SK-N-SH (cell line): ENCODE measurements at regions not wholly inside any gene's neighbourhood (a gene's known extent, or its start where the extent isn't known, plus 50 kb on each side); places are given as distances from the start of the nearest gene placed in this dataset.

Source experiments
- CTCF ChIA-PET: fragments of 300-600, 350-600 bp; formaldehyde crosslinking; extraction: SDS; loops from one replicate; lab custom pipeline; 2021; lab: Yijun Ruan, JAX
- POLR2A ChIA-PET: fragments of 350-600 bp; sonication (Branson Sonifier 250); formaldehyde crosslinking; extraction: SDS; loops from one replicate; lab custom pipeline; 2020; ENCODE audit warnings: antibody characterized with exemption, inconsistent platforms; lab: Yijun Ruan, JAX
- DNase-seq: peaks from one replicate; pipeline ENCODE4 v3.0.0; 2012
- H2AFZ ChIP-seq: fragments of 200-600 bp; sonication (generic); 2 replicates; pipeline ENCODE4 v1.8.1; 2016; ENCODE audit warnings: antibody characterized with exemption, mild to moderate bottlenecking, low read depth
- H3F3A ChIP-seq: fragments of 200-600 bp; sonication (generic); replicated peaks from 2 replicates; pipeline ENCODE3; 2016; ENCODE audit warnings: antibody characterized with exemption, mild to moderate bottlenecking; ENCODE audit not compliant: insufficient read depth
- H3K27ac ChIP-seq, 2 experiments: fragments of 200-500 bp in 1 of 2; fragments of 200-600 bp in 1 of 2; sonication (Bioruptor generic) in 1 of 2; sonication (generic), shearing (Covaris generic) in 1 of 2; 2 replicates each; pipeline versions ENCODE4 v1.5.1 to v1.6.1; 2014 to 2016; ENCODE audit warnings: low read depth in 2 of 2, inconsistent platforms in 1 of 2, low read length in 1 of 2, mild to moderate bottlenecking in 1 of 2, mixed read lengths in 1 of 2
- H3K27me3 ChIP-seq: fragments of 200-600 bp; sonication (generic), shearing (Covaris generic); 2 replicates; pipeline ENCODE4 v1.6.1; 2016; ENCODE audit warnings: mixed run types; ENCODE audit not compliant: insufficient read depth
- H3K36me3 ChIP-seq, 2 experiments: fragments of 200-500 bp in 1 of 2; fragments of 200-600 bp in 1 of 2; sonication (Bioruptor generic) in 1 of 2; sonication (generic) in 1 of 2; replicated peaks in 1 of 2; 2 replicates each; pipeline versions ENCODE3 to v1.5.1; 2014 to 2016; ENCODE audit warnings: low read length in 1 of 2, mild to moderate bottlenecking in 1 of 2; ENCODE audit not compliant: insufficient read depth in 2 of 2, control insufficient read depth in 1 of 2
- H3K4me1 ChIP-seq, 2 experiments: fragments of 200-500 bp in 1 of 2; fragments of 200-600 bp in 1 of 2; sonication (Bioruptor generic) in 1 of 2; sonication (generic), shearing (Covaris generic) in 1 of 2; 2 replicates each; pipeline versions ENCODE4 v1.5.1 to v1.6.1; 2014 to 2016; ENCODE audit warnings: low read depth in 1 of 2, low read length in 1 of 2, mixed run types in 1 of 2; ENCODE audit not compliant: insufficient read depth in 2 of 2, control insufficient read depth in 1 of 2
- H3K4me2 ChIP-seq: fragments of 200-600 bp; sonication (generic), shearing (Covaris generic); 2 replicates; pipeline ENCODE4 v1.6.1; 2017; ENCODE audit warnings: mixed run types
- H3K4me3 ChIP-seq, 2 experiments: fragments of 200-500 bp in 1 of 2; fragments of 200-600 bp in 1 of 2; sonication (Bioruptor generic) in 1 of 2; sonication (generic), shearing (Covaris generic) in 1 of 2; 2 replicates each; pipeline versions ENCODE4 v1.5.1 to v1.8.1; 2014 to 2016; ENCODE audit warnings: low read depth in 2 of 2, inconsistent platforms in 1 of 2, low read length in 1 of 2, mild to moderate bottlenecking in 1 of 2, mixed read lengths in 1 of 2, moderate library complexity in 1 of 2
- H3K79me2 ChIP-seq: fragments of 200-600 bp; sonication (generic); 2 replicates; pipeline ENCODE4 v1.8.1; 2017; ENCODE audit warnings: mild to moderate bottlenecking; ENCODE audit not compliant: insufficient read depth
- H3K9ac ChIP-seq: fragments of 200-600 bp; sonication (generic); 2 replicates; pipeline ENCODE4 v1.6.1; 2017; ENCODE audit warnings: mixed run types
- H3K9me2 ChIP-seq: fragments of 200-600 bp; sonication (generic); 2 replicates; pipeline ENCODE4 v1.6.1; 2017; ENCODE audit warnings: mixed run types
- H3K9me3 ChIP-seq: fragments of 200-600 bp; sonication (generic); 2 replicates; pipeline ENCODE4 v1.6.1; 2017; ENCODE audit warnings: mixed run types, mild to moderate bottlenecking, moderate library complexity
- H4K20me1 ChIP-seq: fragments of 200-600 bp; sonication (generic); 2 replicates; pipeline ENCODE4 v1.6.1; 2017; ENCODE audit warnings: mild to moderate bottlenecking, mixed run types; ENCODE audit not compliant: insufficient read depth
- ELF1 ChIP-seq: IDR thresholded peaks from 2 replicates; pipeline ENCODE4 v1.4.0; 2012
- FOSL2 ChIP-seq: IDR thresholded peaks from 2 replicates; pipeline ENCODE4 v1.4.0; 2012; ENCODE audit warnings: low read depth, mild to moderate bottlenecking, moderate library complexity, borderline replicate concordance
- GABPA ChIP-seq: IDR thresholded peaks from 2 replicates; pipeline ENCODE4 v1.4.0; 2012; ENCODE audit warnings: low read depth, mild to moderate bottlenecking
- GATA2 ChIP-seq: sonication (generic); formaldehyde crosslinking; IDR thresholded peaks from 2 replicates; pipeline ENCODE4 v1.5.0; 2020; ENCODE audit warnings: mild to moderate bottlenecking, missing genetic modification reagents
- MEF2A ChIP-seq: IDR thresholded peaks from 2 replicates; pipeline ENCODE4 v1.4.0; 2012; ENCODE audit warnings: low read depth, borderline replicate concordance
- NFIC ChIP-seq: IDR thresholded peaks from 2 replicates; pipeline ENCODE4 v1.4.0; 2012; ENCODE audit warnings: borderline replicate concordance
- NRF1 ChIP-seq: IDR thresholded peaks from 2 replicates; pipeline ENCODE4 v1.6.1; 2012; ENCODE audit warnings: low read depth, mild to moderate bottlenecking, low read length
- RAD21 ChIP-seq: IDR thresholded peaks from 2 replicates; pipeline ENCODE4 v1.6.1; 2012; ENCODE audit warnings: mild to moderate bottlenecking, low read length
- TEAD4 ChIP-seq: IDR thresholded peaks from 2 replicates; pipeline ENCODE4 v1.4.0; 2012; ENCODE audit warnings: mild to moderate bottlenecking, borderline replicate concordance; ENCODE audit not compliant: insufficient read depth
- YY1 ChIP-seq: IDR thresholded peaks from 2 replicates; pipeline ENCODE4 v1.4.0; 2012; ENCODE audit warnings: low read depth, mild to moderate bottlenecking
- WGBS: methylation state at CpG from one replicate; pipeline ENCODE4 v1.1.6; 2017; ENCODE audit warnings: low lambda C conversion rate; 5-methylcytosine and 5-hydroxymethylcytosine counted together
- TF ChIP-seq, protein P1 (sequence below): IDR thresholded peaks from 2 replicates; pipeline ENCODE4 v1.4.0; 2012; ENCODE audit warnings: low read depth, borderline replicate concordance
- TF ChIP-seq, protein P2 (sequence below): IDR thresholded peaks from 2 replicates; pipeline ENCODE4 v1.4.0; 2012; ENCODE audit warnings: low read depth
- TF ChIP-seq, protein P3 (sequence below): fragments of 200-600 bp; sonication (generic); IDR thresholded peaks from 2 replicates; pipeline ENCODE4 v1.6.1; 2017; ENCODE audit warnings: antibody characterized with exemption, mild to moderate bottlenecking, moderate library complexity
- TF ChIP-seq, protein P4 (sequence below): IDR thresholded peaks from 2 replicates; pipeline ENCODE4; 2012

DNA sequence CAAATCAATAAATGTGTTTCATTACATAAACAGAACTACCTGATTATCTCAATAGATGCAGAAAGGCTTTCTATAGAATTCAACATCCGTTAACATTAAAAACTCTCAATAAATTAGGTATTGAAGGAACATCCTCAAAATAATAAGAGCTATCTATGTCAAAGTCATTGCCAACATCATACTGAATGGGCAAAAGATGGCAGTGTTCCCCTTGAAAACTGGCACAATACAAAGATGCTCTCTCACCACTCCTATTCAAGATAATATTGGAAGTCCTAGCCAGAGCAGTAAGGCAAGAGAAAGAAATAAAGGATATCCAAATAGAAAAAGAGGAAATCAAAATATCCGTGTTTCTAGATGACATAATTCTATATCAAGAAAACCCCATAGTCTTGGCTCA, 466.4 kb downstream of the MAGEE1 start:
- H3K4me2 ChIP-seq: no peak overlapping the region
- DNase-seq: no peak

DNA sequence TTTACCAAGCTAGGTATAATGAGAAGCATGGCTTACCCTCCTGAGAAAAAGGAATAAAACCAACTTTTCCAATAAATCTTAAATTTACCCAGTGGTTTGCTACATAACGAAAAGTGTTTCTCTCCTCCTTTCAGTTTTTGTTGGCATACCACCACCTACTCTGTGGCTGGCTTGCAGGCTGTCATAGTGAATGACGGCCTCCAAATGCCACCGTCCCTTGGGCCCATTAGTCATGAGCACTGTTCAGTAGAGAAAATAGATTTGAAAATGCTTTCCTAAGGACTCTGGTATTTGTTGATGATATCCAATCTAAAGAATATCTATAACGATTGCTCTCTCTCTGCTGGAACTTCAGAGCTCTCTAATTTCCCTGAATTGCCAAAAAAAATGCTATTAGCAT, 488.3 kb downstream of the MAGEE1 start:
- TF ChIP-seq, protein P1, sequence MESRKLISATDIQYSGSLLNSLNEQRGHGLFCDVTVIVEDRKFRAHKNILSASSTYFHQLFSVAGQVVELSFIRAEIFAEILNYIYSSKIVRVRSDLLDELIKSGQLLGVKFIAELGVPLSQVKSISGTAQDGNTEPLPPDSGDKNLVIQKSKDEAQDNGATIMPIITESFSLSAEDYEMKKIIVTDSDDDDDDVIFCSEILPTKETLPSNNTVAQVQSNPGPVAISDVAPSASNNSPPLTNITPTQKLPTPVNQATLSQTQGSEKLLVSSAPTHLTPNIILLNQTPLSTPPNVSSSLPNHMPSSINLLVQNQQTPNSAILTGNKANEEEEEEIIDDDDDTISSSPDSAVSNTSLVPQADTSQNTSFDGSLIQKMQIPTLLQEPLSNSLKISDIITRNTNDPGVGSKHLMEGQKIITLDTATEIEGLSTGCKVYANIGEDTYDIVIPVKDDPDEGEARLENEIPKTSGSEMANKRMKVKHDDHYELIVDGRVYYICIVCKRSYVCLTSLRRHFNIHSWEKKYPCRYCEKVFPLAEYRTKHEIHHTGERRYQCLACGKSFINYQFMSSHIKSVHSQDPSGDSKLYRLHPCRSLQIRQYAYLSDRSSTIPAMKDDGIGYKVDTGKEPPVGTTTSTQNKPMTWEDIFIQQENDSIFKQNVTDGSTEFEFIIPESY: no peak
- TF ChIP-seq GATA2 (CRISPR knock-in tag) (no peak), TEAD4 (no peak), NRF1 (no peak), ELF1 (no peak), NFIC (no peak), MEF2A (no peak), RAD21 (no peak), GABPA (no peak), YY1 (no peak)
- TF ChIP-seq, protein P2, sequence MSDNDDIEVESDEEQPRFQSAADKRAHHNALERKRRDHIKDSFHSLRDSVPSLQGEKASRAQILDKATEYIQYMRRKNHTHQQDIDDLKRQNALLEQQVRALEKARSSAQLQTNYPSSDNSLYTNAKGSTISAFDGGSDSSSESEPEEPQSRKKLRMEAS: no peak
- H3K4me3 ChIP-seq: no peak overlapping the region
- no peak for DNase-seq
- no peaks in the 10 kb centered on the region for H3K79me2 ChIP-seq
- no peak overlapping the region for H3K27ac ChIP-seq
- no peaks in the 10 kb centered on the region for H3K4me1 ChIP-seq
- H3K4me2 ChIP-seq: no peak overlapping the region
- H3K9ac ChIP-seq: no peak overlapping the region
- WGBS: 5% methylated on average over 4 of the region's 4 CpGs
- no peaks in the 10 kb centered on the region for H3K36me3 ChIP-seq
- H2AFZ ChIP-seq: no peak overlapping the region
- ChIA-PET CTCF (no interaction called here), POLR2A (no interaction called here)
- H3F3A ChIP-seq: no peaks in the 10 kb centered on the region
- no peaks in the 10 kb centered on the region for H3K9me2 ChIP-seq
- no peaks in the 10 kb centered on the region for H4K20me1 ChIP-seq
- H3K27me3 ChIP-seq: no peaks in the 10 kb centered on the region
- no peaks in the 10 kb centered on the region for H3K9me3 ChIP-seq

More for the DNA sequence above, 466.4 kb downstream of the MAGEE1 start:
- no peak overlapping the region for H2AFZ ChIP-seq
- H3K9ac ChIP-seq: no peak overlapping the region
- no peaks in the 10 kb centered on the region for H3K9me3 ChIP-seq
- ChIA-PET CTCF (no interaction called here), POLR2A (no interaction called here)
- H4K20me1 ChIP-seq: no peaks in the 10 kb centered on the region
- no peaks in the 10 kb centered on the region for H3K27me3 ChIP-seq
- H3K4me3 ChIP-seq: no peak overlapping the region
- 9% methylated on average over 2 of the region's 2 CpGs for WGBS
- TF ChIP-seq FOSL2: no peak
- TF ChIP-seq, protein P3, sequence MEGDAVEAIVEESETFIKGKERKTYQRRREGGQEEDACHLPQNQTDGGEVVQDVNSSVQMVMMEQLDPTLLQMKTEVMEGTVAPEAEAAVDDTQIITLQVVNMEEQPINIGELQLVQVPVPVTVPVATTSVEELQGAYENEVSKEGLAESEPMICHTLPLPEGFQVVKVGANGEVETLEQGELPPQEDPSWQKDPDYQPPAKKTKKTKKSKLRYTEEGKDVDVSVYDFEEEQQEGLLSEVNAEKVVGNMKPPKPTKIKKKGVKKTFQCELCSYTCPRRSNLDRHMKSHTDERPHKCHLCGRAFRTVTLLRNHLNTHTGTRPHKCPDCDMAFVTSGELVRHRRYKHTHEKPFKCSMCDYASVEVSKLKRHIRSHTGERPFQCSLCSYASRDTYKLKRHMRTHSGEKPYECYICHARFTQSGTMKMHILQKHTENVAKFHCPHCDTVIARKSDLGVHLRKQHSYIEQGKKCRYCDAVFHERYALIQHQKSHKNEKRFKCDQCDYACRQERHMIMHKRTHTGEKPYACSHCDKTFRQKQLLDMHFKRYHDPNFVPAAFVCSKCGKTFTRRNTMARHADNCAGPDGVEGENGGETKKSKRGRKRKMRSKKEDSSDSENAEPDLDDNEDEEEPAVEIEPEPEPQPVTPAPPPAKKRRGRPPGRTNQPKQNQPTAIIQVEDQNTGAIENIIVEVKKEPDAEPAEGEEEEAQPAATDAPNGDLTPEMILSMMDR: peak; percentile 23
- TF ChIP-seq, protein P4, sequence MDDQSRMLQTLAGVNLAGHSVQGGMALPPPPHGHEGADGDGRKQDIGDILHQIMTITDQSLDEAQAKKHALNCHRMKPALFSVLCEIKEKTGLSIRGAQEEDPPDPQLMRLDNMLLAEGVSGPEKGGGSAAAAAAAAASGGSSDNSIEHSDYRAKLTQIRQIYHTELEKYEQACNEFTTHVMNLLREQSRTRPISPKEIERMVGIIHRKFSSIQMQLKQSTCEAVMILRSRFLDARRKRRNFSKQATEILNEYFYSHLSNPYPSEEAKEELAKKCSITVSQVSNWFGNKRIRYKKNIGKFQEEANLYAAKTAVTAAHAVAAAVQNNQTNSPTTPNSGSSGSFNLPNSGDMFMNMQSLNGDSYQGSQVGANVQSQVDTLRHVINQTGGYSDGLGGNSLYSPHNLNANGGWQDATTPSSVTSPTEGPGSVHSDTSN: no peak
- H3K36me3 ChIP-seq: no peaks in the 10 kb centered on the region
- H3K27ac ChIP-seq: no peak overlapping the region
- no peaks in the 10 kb centered on the region for H3K4me1 ChIP-seq
- no peaks in the 10 kb centered on the region for H3K9me2 ChIP-seq
- no peaks in the 10 kb centered on the region for H3K79me2 ChIP-seq
- H3F3A ChIP-seq: no peaks in the 10 kb centered on the region
